ENCODE measurements at regions not wholly inside any gene's neighbourhood (a gene's known extent, or its start where the extent isn't known, plus 50 kb on each side); places are given as distances from the start of the nearest gene placed in this dataset.

GRCh38 chr7:57399251-57399940 lies 50.6 kb upstream of the ZNF716 start:
- H3K4me3 ChIP-seq (ENCODE audit: low read depth, low read length): no peak overlapping the region
- in situ Hi-C loops (cut with HindIII; ENCODE audit: low sequenced_read_pairs): no loop called here
- no peak for DNase-seq (ENCODE audit: low read depth, low spot score)
- TF ChIP-seq CTCF (IDR thresholded peaks at IDR 0.05; ENCODE audit: low read depth, low read length): no peak

GRCh38 chr7:57399972-57400371 lies 50.0 kb upstream of the ZNF716 start:
- no peak for DNase-seq (ENCODE audit: low read depth, low spot score)
- no peak overlapping the region for H3K4me3 ChIP-seq (ENCODE audit: low read depth, low read length)
- TF ChIP-seq CTCF (IDR thresholded peaks at IDR 0.05; ENCODE audit: low read depth, low read length): no peak
- in situ Hi-C loops (cut with HindIII; ENCODE audit: low sequenced_read_pairs): no loop called here

All from astrocyte of the spinal cord (primary cell).